ENCODE measurements at regions not wholly inside any gene's neighbourhood (a gene's known extent, or its start where the extent isn't known, plus 50 kb on each side); places are given as distances from the start of the nearest gene placed in this dataset.

- no peak for DNase-seq (ENCODE audit: low spot score)
Measured at GRCh38 chr10:5310914-5311313, 53.9 kb upstream of the UCN3 start.

GRCh38 chr10:5311617-5312016 lies 53.1 kb upstream of the UCN3 start:
- no peak for DNase-seq (ENCODE audit: low spot score)

GRCh38 chr10:5314840-5315239 lies 49.9 kb upstream of the UCN3 start:
- no peak for DNase-seq (ENCODE audit: low spot score)

Measured in NAMALWA (cell line).